ENCODE measurements at regions not wholly inside any gene's neighbourhood (a gene's known extent, or its start where the extent isn't known, plus 50 kb on each side); places are given as distances from the start of the nearest gene placed in this dataset.
A peak's percentile ranks its signal among the peaks of the same experiment; 100 is the strongest.

GRCh38 chr13:107832500-107833100, 382.7 kb downstream of the LIG4 start:
- Histone ChIP-seq H3K4me3 (ENCODE audit: insufficient read depth, low read depth, low read length) (no peak overlapping the region), H3K36me3 (replicated peaks; ENCODE audit: control insufficient read depth, insufficient read depth, low read length) (no peaks in the 10 kb centered on the region), H3K27me3 (ENCODE audit: control insufficient read depth, insufficient read depth, low read length) (no peaks in the 10 kb centered on the region)
- DNase-seq: no peak

GRCh38 chr13:107830804-107831203, 384.5 kb downstream of the LIG4 start:
- H3K27me3 ChIP-seq (ENCODE audit: control insufficient read depth, insufficient read depth, low read length): no peaks in the 10 kb centered on the region
- H3K4me3 ChIP-seq (ENCODE audit: insufficient read depth, low read depth, low read length): no peak overlapping the region
- H3K36me3 ChIP-seq (replicated peaks; ENCODE audit: control insufficient read depth, insufficient read depth, low read length): no peaks in the 10 kb centered on the region
- DNase-seq: no peak

GRCh38 chr13:107827840-107828549, 387.3 kb downstream of the LIG4 start:
- Histone ChIP-seq H3K4me3 (ENCODE audit: insufficient read depth, low read depth, low read length) (no peak overlapping the region), H3K27me3 (ENCODE audit: control insufficient read depth, insufficient read depth, low read length) (no peaks in the 10 kb centered on the region), H3K36me3 (replicated peaks; ENCODE audit: control insufficient read depth, insufficient read depth, low read length) (no peaks in the 10 kb centered on the region)
- no peak for DNase-seq

GRCh38 chr13:107824635-107825034, 390.7 kb downstream of the LIG4 start:
- Histone ChIP-seq H3K27me3 (ENCODE audit: control insufficient read depth, insufficient read depth, low read length) (no peaks in the 10 kb centered on the region), H3K36me3 (replicated peaks; ENCODE audit: control insufficient read depth, insufficient read depth, low read length) (no peaks in the 10 kb centered on the region), H3K4me3 (ENCODE audit: insufficient read depth, low read depth, low read length) (no peak overlapping the region)
- DNase-seq: no peak

GRCh38 chr13:107822006-107822405, 393.3 kb downstream of the LIG4 start:
- H3K27me3 ChIP-seq (ENCODE audit: control insufficient read depth, insufficient read depth, low read length): no peaks in the 10 kb centered on the region
- no peaks in the 10 kb centered on the region for H3K36me3 ChIP-seq (replicated peaks; ENCODE audit: control insufficient read depth, insufficient read depth, low read length)
- DNase-seq: no peak
- no peak overlapping the region for H3K4me3 ChIP-seq (ENCODE audit: insufficient read depth, low read depth, low read length)

- Histone ChIP-seq H3K36me3 (replicated peaks; ENCODE audit: control insufficient read depth, insufficient read depth, low read length) (no peaks in the 10 kb centered on the region), H3K27me3 (ENCODE audit: control insufficient read depth, insufficient read depth, low read length) (no peaks in the 10 kb centered on the region), H3K4me3 (ENCODE audit: insufficient read depth, low read depth, low read length) (no peak overlapping the region)
- no peak for DNase-seq
These were observed 393.8 kb downstream of the LIG4 start for GRCh38 chr13:107821492-107821891.

GRCh38 chr13:107819071-107819470, 396.3 kb downstream of the LIG4 start:
- Histone ChIP-seq H3K27me3 (ENCODE audit: control insufficient read depth, insufficient read depth, low read length) (no peaks in the 10 kb centered on the region), H3K4me3 (ENCODE audit: insufficient read depth, low read depth, low read length) (no peak overlapping the region), H3K36me3 (replicated peaks; ENCODE audit: control insufficient read depth, insufficient read depth, low read length) (no peaks in the 10 kb centered on the region)
- DNase-seq: no peak

- DNase-seq: peak; percentile 35
- Histone ChIP-seq H3K4me3 (ENCODE audit: insufficient read depth, low read depth, low read length) (no peak overlapping the region), H3K27me3 (ENCODE audit: control insufficient read depth, insufficient read depth, low read length) (no peaks in the 10 kb centered on the region), H3K36me3 (replicated peaks; ENCODE audit: control insufficient read depth, insufficient read depth, low read length) (no peaks in the 10 kb centered on the region)
These were observed 397.6 kb downstream of the LIG4 start for GRCh38 chr13:107817647-107818287.

- no peak overlapping the region for H3K4me3 ChIP-seq (ENCODE audit: insufficient read depth, low read depth, low read length)
- DNase-seq: no peak
- no peaks in the 10 kb centered on the region for H3K36me3 ChIP-seq (replicated peaks; ENCODE audit: control insufficient read depth, insufficient read depth, low read length)
- no peaks in the 10 kb centered on the region for H3K27me3 ChIP-seq (ENCODE audit: control insufficient read depth, insufficient read depth, low read length)
These were observed 403.3 kb downstream of the LIG4 start for GRCh38 chr13:107812014-107812412.

- no peaks in the 10 kb centered on the region for H3K27me3 ChIP-seq (ENCODE audit: control insufficient read depth, insufficient read depth, low read length)
- H3K4me3 ChIP-seq (ENCODE audit: insufficient read depth, low read depth, low read length): no peak overlapping the region
- DNase-seq: no peak
- no peaks in the 10 kb centered on the region for H3K36me3 ChIP-seq (replicated peaks; ENCODE audit: control insufficient read depth, insufficient read depth, low read length)
These were observed 403.9 kb downstream of the LIG4 start for GRCh38 chr13:107811233-107812013.

- no peaks in the 10 kb centered on the region for H3K27me3 ChIP-seq (ENCODE audit: control insufficient read depth, insufficient read depth, low read length)
- DNase-seq: no peak
- H3K4me3 ChIP-seq (ENCODE audit: insufficient read depth, low read depth, low read length): no peak overlapping the region
- no peaks in the 10 kb centered on the region for H3K36me3 ChIP-seq (replicated peaks; ENCODE audit: control insufficient read depth, insufficient read depth, low read length)
These were observed 406.2 kb downstream of the LIG4 start for GRCh38 chr13:107809125-107809524.

- no peaks in the 10 kb centered on the region for H3K27me3 ChIP-seq (ENCODE audit: control insufficient read depth, insufficient read depth, low read length)
- H3K36me3 ChIP-seq (replicated peaks; ENCODE audit: control insufficient read depth, insufficient read depth, low read length): no peaks in the 10 kb centered on the region
- no peak overlapping the region for H3K4me3 ChIP-seq (ENCODE audit: insufficient read depth, low read depth, low read length)
- DNase-seq: no peak
These were observed 406.9 kb downstream of the LIG4 start for GRCh38 chr13:107808389-107808788.

- Histone ChIP-seq H3K27me3 (ENCODE audit: control insufficient read depth, insufficient read depth, low read length) (no peaks in the 10 kb centered on the region), H3K36me3 (replicated peaks; ENCODE audit: control insufficient read depth, insufficient read depth, low read length) (no peaks in the 10 kb centered on the region), H3K4me3 (ENCODE audit: insufficient read depth, low read depth, low read length) (no peak overlapping the region)
- DNase-seq: no peak
These were observed 407.8 kb downstream of the LIG4 start for GRCh38 chr13:107807306-107808073.

- no peak for DNase-seq
- H3K4me3 ChIP-seq (ENCODE audit: insufficient read depth, low read depth, low read length): no peak overlapping the region
- no peaks in the 10 kb centered on the region for H3K27me3 ChIP-seq (ENCODE audit: control insufficient read depth, insufficient read depth, low read length)
- H3K36me3 ChIP-seq (replicated peaks; ENCODE audit: control insufficient read depth, insufficient read depth, low read length): no peaks in the 10 kb centered on the region
These were observed 408.6 kb downstream of the LIG4 start for GRCh38 chr13:107806726-107807125.

All from H7 (cell line).